Adrenal gland (tissue), 5 donors: ENCODE measurements at regions not wholly inside any gene's neighbourhood (a gene's known extent, or its start where the extent isn't known, plus 50 kb on each side); places are given as distances from the start of the nearest gene placed in this dataset.

Experiments
- CTCF ChIP-seq, 6 experiments: fragments of 450-650 bp in 4 of 6; fragments of 200-600 bp in 2 of 6; sonication (generic) in 1 of 6; IDR thresholded peaks; 1 replicate in 5 of 6; 2 replicates in 1 of 6; pipeline versions ENCODE4 v1.5.1 to v1.8.0; 2016 to 2021; ENCODE audit warnings: antibody characterized with exemption in 6 of 6, mild to moderate bottlenecking in 2 of 6, moderate library complexity in 1 of 6
- POLR2A ChIP-seq, 2 donors: fragments of 450-650 bp; IDR thresholded peaks; one replicate each; pipeline ENCODE4 v1.6.1; 2017; ENCODE audit warnings: antibody characterized with exemption in 2 of 2, mild to moderate bottlenecking in 2 of 2, moderate library complexity in 1 of 2
- donor health status: DM: no; HTN: no; CAD: no.

DNA sequence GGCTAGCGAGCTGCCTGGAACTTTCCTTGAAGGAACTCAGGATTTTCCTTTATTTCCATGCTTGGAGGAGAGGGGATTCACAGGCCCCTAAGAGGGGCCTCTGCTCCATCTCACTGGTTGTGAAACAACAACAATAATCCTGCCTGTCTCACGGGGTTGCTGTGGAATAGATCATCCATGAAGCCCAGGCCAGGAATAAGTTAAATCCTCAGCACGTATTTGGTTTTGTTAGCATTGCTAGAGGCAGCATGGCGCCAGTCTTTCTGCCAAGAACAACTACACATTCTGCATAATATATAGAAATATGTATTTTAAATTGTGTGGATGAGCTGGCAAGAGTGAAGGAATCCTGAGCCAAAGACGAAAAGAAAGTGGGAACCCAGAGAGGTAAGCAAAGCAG is 80.8 kb upstream of the L3MBTL4 start:
- no peak for TF ChIP-seq CTCF (IDR thresholded peaks at IDR 0.05)
- no peak for TF ChIP-seq POLR2A (IDR thresholded peaks at IDR 0.05)
